GM19025 (cell line): ENCODE measurements at regions not wholly inside any gene's neighbourhood (a gene's known extent, or its start where the extent isn't known, plus 50 kb on each side); places are given as distances from the start of the nearest gene placed in this dataset.

Experiments
- ATAC-seq: cut with Tn5 transposase; IDR thresholded peaks from one replicate; pipeline ENCODE4 v1.9.1; 2021; ENCODE audit warnings: mild to moderate bottlenecking, low read depth, moderate library complexity; ENCODE audit not compliant: unreplicated experiment

DNA sequence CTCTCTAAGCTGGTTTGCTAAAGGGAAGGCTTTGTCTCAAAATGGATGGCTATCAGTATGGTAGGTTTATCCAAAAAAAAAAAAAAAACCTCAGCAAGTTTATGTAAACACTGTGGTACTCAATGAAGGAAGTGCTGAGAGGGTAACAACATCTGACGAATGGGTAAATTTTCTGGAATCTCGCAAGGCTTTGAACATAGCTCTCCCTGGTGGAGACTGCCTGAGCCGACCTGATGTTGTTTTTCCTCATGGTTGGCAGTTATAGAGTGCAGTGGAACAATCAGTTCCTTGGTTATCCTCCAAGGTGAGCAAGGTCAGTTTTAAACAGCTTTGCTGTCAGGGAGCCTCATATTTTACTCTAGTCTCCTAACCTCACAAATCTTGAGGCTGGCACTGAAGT is 94.6 kb downstream of the ZPLD1 start:
- no peak for ATAC-seq

GRCh38 chr3:102530415-102531181 is 95.8 kb downstream of the ZPLD1 start:
- no peak for ATAC-seq

GRCh38 chr3:102531686-102532085 is 96.9 kb downstream of the ZPLD1 start:
- ATAC-seq: no peak

DNA sequence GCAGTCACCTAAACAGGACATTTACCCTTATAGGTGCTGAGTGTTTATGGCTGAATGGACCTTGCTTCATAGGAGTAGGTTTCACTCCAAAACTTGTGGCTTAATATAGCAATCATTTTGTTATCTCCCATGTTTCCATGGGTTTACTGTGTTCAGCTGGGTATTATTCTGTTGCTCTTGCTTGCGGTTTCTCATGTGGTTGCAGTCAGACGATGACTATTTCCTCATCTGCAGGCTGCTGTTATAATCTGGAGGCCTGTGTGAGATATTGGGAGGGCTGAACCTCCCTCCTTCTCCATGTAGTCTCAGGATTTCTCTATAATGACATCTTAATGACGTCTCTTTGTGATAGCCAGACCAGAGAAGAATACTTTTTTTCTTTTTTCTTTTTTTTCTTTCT is 98.1 kb downstream of the ZPLD1 start:
- no peak for ATAC-seq

GRCh38 chr3:102533784-102534183 is 99.0 kb downstream of the ZPLD1 start:
- ATAC-seq: no peak

DNA sequence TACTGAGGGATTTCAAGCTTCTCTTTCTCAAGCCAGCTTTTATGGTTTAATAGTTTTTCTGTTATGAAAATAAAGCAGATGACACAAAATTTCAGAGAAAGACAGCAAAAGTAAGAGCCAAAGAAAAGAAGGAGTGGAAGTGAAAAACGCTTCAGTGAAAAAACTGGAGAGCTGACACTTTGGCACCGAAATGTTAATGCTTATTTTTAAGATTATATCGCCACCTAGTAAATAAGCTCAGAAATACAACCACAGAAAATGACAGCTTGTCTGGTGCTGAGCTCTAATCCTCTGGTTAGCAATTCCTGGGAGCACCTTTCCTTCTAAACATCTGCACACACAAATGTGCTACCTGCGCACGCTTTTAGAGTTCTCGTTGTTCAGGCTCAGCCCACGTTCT is 101.6 kb downstream of the ZPLD1 start:
- ATAC-seq: peak; percentile 52

DNA sequence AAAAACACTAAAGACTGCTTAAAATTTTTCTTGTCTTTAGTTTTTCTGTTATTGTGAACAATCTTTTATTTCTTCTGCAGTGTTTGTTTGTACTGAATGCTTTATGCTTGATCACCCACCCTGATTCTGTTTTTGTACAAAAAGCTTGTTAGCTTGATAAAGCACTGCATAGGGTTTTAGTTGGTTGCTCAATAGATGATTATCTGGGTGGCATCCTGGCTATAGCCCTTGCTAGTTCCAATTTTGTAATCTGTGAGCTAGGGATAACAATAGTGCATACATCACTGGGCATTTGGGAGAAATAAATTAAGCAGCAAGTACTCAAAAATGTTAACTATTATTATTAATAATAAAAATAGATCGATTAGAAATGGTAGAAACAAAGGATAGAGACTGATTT is 102.3 kb downstream of the ZPLD1 start:
- ATAC-seq: no peak

- ATAC-seq: no peak
Measured at GRCh38 chr3:102544741-102545140, 109.9 kb downstream of the ZPLD1 start.

DNA sequence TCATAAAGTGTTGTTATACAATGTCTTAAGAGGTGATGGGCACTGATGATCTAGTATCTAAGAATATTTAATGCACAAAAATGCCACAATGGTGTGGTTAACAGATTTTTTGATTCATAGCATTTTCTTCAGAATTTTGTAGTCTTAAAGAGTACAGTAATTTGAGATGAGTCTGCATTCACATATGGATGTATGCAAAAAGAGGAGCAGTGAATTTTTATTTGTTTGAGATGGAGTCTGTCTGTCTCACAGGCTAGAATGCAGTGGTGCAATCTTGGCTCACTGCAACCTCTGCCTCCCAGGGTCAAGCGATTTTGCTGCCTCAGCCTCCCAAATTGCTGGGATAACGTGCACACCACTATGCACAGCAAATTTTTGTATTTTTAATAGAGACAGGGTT is 110.5 kb downstream of the ZPLD1 start:
- no peak for ATAC-seq

DNA sequence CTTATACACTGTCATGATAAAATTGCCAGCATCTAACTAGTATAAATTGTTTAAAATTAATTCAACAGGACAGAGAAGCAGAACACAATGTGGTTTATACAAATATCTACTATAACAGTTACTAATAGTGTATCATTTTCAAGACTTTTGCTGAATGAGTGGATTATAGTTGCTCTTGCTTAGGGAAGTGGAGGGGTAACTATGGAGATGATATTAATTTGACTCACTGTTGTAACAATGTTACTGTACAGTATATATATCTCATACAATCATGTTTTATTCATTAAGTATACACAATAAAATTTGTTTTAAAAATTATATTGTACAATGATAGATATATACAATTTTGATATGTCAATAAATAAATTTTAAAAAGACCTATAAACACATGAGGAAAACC is 119.1 kb downstream of the ZPLD1 start:
- no peak for ATAC-seq

- ATAC-seq: no peak
Measured at GRCh38 chr3:102570511-102570910, 135.7 kb downstream of the ZPLD1 start.

DNA sequence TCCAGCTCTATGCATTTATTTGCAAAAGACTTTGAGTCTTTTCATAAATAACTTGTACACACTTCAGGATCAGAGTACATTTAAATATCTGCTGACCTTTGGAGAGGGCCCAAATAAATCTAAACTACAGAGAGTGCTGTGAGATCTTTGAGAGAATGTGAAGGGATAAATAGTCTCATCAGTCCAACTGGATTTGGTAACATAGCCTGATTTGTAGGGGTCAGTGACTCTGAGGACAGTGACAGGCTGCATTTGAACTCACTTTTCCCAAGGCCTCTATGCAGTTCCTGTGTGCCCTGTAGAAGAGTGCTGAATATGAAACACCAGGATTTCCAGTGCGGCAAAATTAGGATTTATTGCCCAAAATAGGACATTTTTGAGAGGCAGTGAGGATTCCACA is 136.2 kb downstream of the ZPLD1 start:
- ATAC-seq: no peak

DNA sequence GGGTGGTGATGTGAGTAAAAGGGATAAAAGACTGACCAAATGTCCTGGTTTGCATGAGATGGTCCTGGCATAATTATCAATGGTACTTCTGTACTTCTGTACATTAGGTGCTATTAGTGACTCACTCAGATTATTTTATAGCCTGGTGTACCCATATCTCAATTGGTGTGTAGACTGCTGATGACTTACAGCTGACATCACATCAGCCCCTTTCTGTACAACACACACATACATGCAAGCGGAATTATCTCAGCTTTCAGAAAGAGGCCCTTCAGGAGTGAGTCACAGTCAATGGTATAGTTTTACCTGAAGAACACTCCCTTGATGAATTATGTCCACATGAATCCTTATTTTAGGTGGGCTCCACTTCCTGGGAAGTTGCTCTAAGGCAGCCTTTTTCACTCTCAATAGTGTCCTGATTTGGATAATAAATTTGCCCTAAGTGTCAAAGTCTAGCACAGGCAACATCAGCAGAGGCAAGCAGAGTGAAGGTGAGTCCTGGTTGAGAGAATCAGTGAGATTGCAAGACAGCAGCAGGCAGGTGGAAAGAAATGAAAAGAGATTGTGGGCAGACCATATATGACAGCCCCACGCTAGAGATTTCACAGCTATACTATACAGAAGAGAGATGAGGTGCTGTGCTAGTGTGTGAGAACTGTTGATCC is 137.0 kb downstream of the ZPLD1 start:
- ATAC-seq: no peak

GRCh38 chr3:102573483-102574028 is 138.7 kb downstream of the ZPLD1 start:
- ATAC-seq: no peak

- no peak for ATAC-seq
Measured at GRCh38 chr3:102574355-102574754, 139.5 kb downstream of the ZPLD1 start.

DNA sequence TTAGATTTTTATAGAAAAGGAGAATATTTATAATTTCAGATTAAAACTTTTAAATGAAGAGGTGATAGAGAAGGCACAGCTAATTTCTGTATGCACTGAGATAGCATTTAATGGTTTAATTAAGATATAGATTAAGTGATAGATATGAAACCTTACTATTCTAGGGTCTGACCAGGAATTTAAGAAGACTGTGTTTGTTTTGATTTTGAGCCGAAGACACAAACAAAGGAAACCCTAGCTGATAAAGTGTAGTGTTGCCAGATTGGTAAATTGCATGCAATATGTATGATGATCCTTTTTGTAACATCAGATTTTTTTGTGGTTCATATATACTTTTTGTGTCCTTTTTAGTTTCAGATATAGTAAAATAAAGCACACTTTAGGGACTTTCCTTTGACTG is 141.8 kb downstream of the ZPLD1 start:
- no peak for ATAC-seq

GRCh38 chr3:102577082-102577789 is 142.4 kb downstream of the ZPLD1 start:
- ATAC-seq: no peak

- no peak for ATAC-seq
Measured at GRCh38 chr3:102580760-102581159, 145.9 kb downstream of the ZPLD1 start.

DNA sequence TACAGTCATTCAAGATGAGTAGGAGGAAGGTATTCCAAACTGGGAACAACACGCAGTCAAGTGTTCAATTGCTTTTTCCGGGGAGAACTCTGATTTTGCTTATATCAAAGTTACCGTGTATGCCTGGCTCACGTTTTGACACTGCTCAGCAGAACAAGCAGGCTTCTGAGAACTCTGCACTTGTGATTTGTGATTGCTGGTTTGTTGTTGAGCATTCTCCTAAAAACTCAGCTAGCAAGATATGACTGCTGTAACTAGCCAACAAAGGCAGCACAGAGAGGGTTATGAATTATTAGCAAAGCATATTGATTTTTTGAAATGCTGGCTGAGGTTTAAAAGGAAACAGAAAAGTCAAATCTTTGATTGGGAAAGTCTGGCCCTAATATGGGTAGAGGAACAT is 151.7 kb downstream of the ZPLD1 start:
- no peak for ATAC-seq

DNA sequence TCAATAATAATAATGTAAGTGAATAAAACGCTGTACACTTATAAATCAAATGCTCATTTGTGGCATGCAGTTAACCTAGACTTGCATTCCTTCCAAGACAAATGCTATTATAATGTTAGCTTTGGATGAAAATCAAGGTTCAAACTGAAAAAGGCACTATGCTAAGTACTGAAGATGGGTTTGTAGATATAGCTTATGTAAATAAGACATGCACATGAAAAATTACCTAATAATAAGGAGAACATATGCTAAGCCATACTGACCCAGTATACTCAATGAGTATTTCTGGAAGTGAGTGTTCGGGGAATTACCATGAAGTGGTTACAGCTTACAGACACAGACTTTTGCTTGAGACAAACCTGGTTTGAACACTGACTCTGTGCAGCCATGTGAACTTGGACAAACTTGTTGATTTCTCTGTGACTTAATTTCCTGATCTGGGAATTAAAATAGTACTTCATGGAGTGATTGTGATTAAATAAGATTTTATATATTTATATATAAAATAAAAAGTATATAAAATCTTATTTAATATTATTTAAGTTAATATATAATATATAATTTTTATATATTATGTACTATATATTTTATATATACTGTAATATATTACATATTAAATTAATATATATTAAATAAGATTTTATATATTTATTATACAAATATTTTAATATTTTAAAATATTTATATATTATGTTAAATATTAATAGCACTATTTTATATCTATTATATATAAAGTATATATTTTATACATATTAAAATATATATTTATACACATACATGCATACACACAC is 159.2 kb downstream of the ZPLD1 start:
- ATAC-seq: no peak

GRCh38 chr3:102595057-102595456 is 160.2 kb downstream of the ZPLD1 start:
- ATAC-seq: no peak
